GM13976 (cell line): ENCODE measurements at regions not wholly inside any gene's neighbourhood (a gene's known extent, or its start where the extent isn't known, plus 50 kb on each side); places are given as distances from the start of the nearest gene placed in this dataset.

Experiments
- DNase-seq: peaks from one replicate; pipeline ENCODE4 v3.0.0; 2012; ENCODE audit warnings: low spot score
- CTCF ChIP-seq: IDR thresholded peaks from 2 replicates; pipeline ENCODE4 v1.5.1; 2012; ENCODE audit warnings: borderline replicate concordance, mild to moderate bottlenecking; ENCODE audit not compliant: insufficient read depth; ENCODE audit errors: extremely low read depth, missing control alignments, control extremely low read depth
- in situ Hi-C: fragments of 300-500 bp; cut with MboI; formaldehyde crosslinking; loops from one replicate; pipeline ENCODE4 v1.12.0; 2022; ENCODE audit warnings: low sequenced_read_pairs, mixed read lengths, inconsistent platforms; ENCODE audit not compliant: unreplicated experiment

GRCh38 chr9:134214386-134214765 lies 50.0 kb upstream of the RNU6ATAC start:
- no peak for DNase-seq
- TF ChIP-seq CTCF, result no peak
- in situ Hi-C loops, result no loop called here

DNA sequence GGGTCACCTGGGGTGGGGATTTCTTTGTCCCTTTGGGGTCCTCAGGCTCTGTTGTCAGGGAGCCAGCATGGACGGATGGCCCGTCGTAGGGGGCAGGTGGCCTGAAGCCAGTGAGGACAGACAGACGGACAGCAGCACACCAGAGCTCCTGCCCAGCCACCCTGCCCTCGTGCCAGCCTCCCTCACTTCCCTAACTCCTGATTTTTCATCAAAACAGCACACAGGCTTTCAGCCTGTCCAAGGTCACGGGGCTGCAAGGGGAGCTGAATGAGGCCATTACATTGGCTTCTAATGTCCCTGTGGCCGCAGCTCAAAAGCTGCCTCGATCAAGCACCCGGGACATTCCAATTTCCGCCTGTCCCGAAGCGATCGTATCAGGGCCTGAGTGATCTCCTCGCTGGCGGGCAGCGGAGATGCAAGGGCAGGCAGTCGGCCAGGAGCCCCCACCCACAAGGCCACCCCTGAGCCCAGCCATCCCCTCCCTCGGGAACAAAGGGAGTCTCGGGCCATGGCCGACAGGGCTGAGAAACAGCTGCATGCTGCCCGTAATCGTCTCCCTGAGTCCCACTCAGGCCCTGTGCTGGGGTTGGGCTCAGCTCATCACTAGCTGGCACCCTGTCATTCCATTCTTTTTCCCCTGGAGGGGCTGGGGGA lies 50.5 kb upstream of the RNU6ATAC start:
- in situ Hi-C loops, result no loop called here
- TF ChIP-seq CTCF, result no peak
- no peak for DNase-seq

DNA sequence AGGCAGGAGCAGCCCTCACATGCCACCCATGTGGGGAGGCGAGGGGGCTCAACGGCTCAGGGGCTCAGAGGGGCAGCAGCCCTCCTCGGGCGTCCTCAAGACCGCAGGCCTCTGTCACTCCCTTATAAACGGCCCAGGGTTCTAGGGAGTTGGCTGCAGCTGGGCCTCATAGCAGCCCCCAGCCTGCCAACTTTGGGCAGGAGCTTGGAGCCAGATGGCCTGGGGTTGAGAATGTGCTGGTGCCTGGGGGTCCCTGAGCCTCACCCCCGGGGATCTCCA lies 51.0 kb upstream of the RNU6ATAC start:
- TF ChIP-seq CTCF, result no peak
- in situ Hi-C loops, result no loop called here
- no peak for DNase-seq

DNA sequence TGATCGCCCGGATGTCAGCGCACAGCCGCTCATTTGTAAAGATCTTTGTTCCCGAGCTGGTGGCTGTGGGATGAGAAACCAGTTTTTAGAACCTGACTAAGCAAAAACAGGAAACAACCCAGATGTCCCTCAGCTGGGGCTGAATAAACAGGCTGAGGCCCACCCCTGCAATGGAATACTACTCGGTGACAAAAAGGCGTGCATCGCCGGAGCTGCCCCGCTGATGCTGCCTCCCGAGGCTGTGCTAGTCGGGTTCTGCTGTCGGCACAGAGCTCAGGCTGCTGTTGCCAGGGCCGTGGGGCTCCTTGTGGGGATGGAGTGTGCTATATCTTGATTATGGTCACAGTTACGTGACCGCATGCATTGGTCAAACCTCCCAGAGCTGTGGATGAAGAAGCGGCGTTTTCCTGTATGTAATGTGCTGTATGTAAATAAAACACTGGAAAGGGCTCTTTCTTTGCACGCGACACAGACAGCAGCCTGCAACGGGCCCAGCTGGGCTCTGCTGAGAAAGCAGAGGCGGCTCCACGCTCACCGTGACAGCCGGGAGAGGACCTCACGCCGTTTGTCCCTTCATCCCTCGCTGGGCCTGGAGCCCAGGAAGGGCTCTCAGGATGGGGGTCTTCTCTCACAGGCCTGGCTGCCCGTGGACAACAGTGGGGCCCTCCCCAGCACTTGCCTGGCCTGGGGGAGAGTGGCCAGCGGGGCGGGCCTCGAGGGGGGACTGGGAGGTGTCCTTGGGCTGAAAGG lies 51.5 kb upstream of the RNU6ATAC start:
- TF ChIP-seq CTCF, result no peak
- no peak for DNase-seq
- in situ Hi-C loops, result no loop called here

- in situ Hi-C loops, result no loop called here
- TF ChIP-seq CTCF, result no peak
- DNase-seq, result no peak
These were observed 52.1 kb upstream of the RNU6ATAC start for GRCh38 chr9:134216449-134216951.

GRCh38 chr9:134216961-134217360 lies 52.6 kb upstream of the RNU6ATAC start:
- in situ Hi-C loops, result no loop called here
- TF ChIP-seq CTCF, result no peak
- DNase-seq, result no peak
